SH-SY5Y (cell line): ENCODE measurements at regions not wholly inside any gene's neighbourhood (a gene's known extent, or its start where the extent isn't known, plus 50 kb on each side); places are given as distances from the start of the nearest gene placed in this dataset.

Experiments used
- GATA2 ChIP-seq: IDR thresholded peaks from 2 replicates; pipeline ENCODE4 v1.6.1; 2011; ENCODE audit warnings: mild to moderate bottlenecking, low read depth, low read length
- GATA3 ChIP-seq: IDR thresholded peaks from 2 replicates; pipeline ENCODE4 v1.6.1; 2011; ENCODE audit warnings: low read depth, mild to moderate bottlenecking, low read length, moderate library complexity

DNA sequence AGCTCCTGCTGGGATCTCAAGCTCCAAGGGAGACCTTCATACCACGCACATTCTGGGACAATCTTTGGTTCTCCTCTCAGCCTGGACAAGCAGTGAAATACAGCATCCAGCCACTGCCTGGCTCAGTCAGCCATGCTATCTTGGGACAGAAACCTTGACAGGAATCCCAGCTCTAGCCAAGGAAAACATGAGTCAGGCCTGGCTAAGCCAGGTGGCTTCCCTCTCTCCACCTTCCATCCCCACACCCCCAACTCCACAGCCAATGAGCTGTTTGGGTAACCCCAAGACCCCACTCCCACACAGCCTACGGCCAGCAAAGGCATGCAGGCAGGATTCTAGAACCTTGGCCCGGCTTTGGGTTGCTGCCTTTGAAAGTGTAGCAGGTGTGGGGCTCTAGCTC, 64.9 kb downstream of the MCFD2 start:
- no peak for TF ChIP-seq GATA3
- TF ChIP-seq GATA2: no peak
